NCI-H748 (cell line): ENCODE measurements at regions not wholly inside any gene's neighbourhood (a gene's known extent, or its start where the extent isn't known, plus 50 kb on each side); places are given as distances from the start of the nearest gene placed in this dataset.

Experiments
- DNase-seq: peaks from one replicate; lab custom pipeline; 2025; ENCODE audit not compliant: unreplicated experiment; lab: John Stamatoyannopoulos, UW

DNA sequence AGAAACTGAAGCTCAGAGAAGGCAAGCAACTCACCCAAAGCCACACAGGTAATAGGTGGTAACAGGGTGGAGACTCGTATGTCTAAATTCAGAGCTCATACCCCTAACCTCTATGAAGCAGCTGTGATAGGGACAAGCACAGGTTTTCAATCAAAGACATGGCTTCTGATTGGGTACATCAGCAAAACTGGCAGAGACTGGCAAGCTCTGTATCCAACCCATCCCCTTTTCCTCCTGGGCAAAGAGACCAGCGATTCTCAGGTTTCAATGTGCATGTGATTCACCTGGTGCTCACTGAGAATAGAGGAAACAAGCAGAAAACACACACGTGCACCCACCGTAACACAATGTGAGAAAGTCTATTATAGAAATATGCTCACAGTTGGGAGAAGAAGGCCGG, 153.0 kb downstream of the SMIM20 start:
- DNase-seq, result peak; percentile 14

DNA sequence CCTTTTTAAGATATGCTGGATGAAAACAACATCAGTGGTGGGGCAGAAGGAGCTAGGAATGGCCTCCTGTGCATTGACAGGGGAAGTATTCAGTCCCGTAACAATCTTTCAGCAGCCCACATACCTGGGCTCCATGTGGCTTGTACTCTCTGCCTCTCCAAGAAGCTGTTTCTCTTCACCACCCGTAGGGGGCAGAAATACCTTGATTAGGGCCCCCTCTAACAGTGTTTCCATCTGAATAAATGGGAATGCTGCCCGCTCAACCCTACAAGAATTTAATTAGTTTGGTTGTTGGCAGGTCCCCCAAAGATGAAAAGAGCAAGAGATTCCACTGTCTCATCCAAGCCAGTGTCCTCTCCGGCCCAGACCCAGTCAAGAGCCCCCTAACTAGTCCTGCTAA, 155.2 kb downstream of the SMIM20 start:
- DNase-seq, result peak; percentile 40

DNA sequence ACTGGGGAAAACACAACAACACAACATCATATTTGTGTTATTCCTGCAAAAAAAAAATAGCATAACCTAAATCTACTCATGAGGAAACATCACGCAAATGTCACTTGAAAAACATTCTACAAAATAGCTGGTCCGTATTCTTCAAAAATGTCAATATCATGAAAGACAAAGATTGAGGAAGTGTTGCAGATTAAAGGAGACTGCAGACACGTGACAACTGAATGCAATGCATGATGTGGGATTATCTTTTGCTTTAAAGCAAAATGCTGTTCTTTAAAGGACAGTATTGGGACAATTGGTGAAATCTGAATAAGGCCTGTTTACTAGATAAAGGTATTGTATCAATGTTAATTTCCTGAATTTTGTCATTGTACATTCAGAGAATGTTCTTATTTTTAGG, 157.7 kb downstream of the SMIM20 start:
- DNase-seq, result no peak

DNA sequence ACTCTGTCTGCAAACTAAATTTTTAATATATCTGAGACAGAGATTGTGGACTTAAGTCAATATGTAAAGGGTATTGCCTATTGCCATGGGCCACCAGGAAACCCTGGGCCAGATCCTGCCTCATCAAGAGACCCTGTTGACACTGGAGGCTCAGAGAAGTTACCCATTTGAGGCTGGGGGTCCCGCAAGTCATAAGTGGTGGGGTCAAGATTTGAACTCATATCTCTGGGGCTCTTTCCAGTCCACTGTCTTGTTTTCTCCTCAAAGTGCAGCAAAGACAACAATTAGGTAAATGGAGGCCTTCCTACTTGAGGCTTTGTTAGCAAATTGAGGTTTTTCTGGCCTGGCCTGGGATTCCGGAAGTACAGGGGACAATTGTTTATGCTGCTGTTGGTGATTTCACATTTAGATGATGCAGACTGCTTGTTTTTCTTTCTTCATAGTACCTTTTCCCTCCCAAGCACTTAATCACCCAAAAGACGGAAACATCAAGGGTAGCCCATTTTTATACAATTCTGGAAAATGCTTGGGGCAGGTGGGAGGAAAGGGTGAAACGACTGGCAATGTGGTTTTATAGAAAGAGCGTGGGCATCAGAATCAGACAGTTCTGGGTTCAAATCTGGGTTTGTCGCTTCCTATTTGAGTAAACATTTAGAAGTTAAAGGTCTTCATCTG, 160.0 kb downstream of the SMIM20 start:
- DNase-seq, result no peak

DNA sequence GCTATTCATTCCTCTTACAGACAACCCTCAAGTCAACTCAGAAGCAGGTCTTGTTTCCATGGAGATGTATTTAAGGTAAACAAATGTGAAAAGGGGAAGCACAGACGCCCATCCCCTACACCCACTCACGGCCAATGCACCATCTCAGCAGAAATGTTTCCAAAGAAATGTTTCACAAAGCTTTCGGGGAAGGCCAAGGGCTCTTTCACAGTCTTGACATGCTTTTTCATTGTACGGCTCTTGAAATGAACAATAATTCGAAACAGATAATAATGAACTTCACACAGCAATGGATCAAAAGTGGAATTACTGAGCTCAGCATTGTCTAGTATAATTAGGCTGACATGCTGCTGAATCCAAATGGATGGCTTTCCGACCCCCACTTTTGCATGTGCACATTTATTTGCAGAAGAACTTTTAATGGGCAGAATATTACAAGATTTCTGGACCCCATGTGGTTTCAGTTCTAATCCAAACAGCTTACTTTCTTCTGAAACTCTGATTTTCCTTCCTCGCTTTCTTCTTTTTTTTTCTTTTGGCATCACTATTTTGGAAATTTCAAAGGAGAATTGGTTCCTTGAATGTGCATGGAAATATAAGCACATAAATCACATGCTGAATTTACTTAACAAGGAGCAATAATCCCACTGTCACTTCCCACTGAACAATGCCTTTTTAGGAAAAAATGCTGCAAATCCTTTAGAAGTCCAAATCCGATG, 160.9 kb downstream of the SMIM20 start:
- DNase-seq, result no peak

DNA sequence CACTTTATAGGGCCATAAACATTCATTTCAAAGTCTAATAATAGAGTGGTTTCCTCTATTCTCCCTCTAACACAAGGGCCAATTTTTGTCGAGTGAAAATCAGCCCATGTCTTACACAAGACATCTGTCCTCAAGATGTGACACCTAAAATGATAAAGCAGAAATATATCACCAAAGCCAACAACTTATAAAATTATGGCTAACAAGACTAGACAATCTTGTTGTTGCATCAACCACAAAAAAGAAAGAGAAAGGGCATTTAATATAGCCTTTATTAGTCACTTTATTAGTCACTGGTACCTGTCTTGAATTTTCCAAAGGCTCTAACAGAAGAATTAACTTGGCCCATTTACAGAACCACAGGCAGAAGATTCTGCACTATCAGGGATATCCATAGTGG, 161.6 kb downstream of the SMIM20 start:
- no peak for DNase-seq

DNA sequence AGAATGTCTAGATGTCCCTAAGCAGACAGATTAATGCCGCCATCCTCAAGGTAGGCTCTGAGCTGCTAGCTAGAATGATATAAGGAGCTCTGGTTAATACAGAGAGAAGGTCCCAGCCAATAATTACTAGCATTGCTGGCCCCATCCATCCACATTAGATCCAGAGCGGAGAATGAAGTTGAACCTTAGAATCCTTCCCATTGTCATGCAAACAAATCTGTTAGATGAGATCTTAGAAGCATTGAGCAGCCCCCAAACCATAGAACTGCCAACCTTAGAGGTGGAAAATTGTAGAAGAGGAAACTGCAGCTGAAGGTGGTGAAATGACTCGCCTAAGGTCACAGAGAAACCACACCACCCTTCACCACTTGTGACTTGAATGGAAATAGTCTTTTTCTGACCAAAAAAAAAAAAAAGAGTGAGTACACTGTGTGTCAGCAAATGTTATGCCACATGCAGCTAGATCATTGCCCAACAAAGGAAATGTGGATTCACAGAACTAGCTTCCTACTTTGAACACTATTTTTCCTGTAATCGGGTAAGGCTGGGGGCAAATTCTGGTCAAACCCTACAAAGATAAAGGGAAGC, 162.1 kb downstream of the SMIM20 start:
- no peak for DNase-seq

DNA sequence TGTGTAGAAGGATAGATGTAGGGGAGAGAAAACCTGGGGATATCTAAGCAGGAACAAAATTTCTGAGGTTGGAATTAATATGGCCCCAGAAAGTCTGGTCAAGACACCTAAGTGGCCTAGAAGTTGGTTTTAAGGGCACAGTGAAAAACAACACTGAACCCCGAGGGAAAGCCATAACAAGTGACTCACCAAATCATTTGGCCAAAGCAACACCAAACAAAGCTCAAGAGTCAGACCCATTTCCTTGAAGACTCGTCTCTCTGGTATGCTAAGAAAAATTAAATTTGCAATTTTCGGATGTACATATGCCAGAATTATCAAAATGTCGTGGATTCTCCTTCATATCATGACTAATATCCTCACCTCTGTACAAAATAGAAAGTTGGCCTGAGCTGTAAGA, 162.9 kb downstream of the SMIM20 start:
- DNase-seq, result no peak

DNA sequence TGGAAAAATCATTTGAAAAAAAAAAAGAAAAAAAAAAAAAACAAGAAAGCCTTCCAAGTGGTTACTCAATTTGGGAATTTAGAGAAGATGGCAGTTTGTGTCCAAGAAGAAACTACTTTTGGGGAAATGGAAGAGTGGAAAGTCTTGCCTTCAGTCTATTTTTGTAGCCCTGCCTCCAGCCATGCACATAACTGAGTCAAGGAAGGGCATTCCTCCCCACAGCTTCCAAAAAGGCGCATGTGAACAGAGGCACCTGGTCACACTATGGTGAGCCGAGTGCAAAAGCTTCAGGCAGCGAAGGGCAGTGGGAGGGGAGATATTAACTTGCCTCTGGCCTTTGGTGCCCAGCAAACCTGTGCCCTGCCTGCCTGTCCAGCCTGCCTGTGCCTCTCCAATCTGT, 163.7 kb downstream of the SMIM20 start:
- no peak for DNase-seq

DNA sequence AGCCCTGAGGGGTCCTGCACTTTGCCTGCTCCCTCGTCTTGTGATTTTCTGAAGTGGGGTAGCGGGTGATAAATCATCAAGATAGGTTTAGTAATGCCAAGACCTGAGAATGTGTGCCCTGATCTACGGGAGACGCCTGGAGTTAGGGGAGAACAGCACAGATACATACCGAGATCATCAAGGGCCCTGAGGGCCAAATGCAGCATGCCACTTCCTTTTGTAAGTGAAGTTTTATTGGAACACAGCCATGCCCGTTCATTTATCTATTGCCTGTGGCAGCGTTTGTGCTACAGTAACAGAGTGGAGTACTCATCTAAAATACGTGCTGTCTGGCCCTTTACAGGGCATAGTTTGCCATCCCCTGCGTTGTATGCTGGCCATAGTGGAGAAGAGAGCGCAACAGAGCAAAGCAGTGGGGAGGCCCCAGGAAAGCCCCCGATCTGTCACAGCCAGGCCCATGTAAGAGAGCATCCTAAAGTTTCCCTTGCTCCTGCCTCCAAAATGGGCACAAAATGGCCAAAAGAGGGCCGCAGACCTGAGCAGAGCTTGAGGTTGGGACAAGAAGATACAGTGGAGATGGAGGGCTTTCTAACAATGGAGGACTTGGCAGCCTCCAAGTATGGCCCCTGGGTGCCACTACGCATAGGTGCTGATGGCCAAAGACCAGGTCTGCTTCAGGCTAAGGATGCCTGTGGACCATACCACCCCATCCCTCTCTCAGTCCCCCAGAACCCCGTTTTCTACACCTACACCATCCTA, 167.0 kb downstream of the SMIM20 start:
- DNase-seq, result no peak

DNA sequence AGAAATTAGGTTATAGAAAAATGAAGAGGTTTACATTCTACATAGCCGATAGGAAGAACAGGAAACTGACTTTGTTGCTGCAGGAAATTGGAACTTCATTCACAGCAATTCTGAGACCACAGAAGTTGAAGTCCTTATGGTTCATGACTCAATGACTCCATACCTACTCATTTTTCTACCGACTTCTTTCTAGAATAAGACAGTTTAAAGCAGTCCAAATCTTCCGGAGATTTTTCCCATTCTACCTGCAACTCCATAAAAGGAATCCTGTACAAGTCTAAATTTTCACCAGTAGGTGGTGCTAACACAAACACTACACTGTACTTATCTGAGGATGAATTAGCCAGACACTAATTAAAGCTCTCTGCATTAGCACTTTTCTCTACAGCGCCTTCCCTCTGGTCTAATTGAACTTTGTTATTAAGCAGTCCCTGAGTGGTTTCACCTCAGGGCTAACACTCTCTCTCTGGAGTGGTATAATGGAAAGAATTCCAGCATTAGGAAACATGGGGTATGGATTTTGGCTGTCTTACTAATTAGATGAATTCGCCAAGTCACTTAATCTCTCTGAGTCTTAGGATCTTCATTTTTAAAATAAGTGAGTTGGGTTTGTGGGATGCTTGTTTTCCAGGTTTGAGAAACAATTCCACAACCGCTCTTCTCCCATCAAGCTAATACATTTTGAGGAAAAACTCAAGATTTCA, 167.9 kb downstream of the SMIM20 start:
- peak; percentile 78 for DNase-seq

DNA sequence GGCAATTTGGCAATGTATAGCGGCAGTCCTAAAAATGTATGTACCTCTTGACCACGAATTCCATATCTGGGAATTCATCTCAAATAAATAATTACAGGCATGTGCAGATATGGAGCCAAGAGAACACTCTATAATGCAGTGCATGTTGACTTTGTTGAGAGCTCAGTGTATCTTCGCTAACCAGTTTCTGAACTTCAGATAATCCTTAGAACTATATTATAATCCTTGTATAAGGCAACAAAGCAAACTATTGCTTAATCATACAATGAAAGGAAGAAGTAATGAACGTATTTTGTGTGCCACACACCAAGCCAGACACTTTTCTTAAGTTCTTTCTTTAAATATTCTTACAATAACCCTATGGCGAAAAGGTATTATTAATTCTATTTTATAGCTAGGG, 168.5 kb downstream of the SMIM20 start:
- DNase-seq, result no peak

DNA sequence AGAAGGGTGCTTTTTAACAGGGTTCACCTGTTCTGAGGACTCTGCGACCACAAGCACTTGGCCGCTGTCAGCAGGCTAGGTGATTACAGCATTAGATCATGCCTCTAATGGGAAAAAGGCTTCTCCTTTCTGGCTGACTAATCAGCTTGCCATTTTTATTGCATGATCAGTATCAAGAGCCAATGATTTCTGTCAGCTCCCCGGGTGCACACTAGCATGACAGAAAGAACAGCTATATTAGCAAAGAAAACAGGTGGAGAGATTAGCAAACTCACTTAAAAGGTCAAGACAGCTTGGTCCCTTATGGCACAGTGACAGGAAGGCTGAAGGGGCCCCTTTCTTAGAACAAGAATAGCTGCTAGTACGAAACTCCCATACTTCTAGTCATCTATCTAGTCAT, 170.0 kb downstream of the SMIM20 start:
- DNase-seq, result no peak

DNA sequence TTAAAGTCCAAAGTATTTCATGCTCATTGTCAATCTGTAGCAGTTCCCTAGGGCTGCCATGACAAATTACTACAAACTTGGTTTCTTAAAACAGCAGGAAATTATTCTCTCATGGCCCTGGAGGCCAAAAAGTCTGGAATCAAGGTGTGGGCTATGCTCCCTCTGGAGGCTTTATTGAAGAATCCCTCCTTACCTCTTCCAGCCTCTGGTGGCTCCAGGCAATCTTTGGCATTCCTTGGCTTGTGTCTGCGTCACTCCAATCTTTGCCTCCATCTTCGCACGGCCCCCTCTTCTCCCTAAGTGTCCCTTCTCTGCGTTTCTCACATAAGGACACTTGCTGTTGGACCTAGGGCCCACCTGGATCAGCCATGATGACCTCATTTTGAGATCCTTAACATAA, 170.4 kb downstream of the SMIM20 start:
- no peak for DNase-seq

DNA sequence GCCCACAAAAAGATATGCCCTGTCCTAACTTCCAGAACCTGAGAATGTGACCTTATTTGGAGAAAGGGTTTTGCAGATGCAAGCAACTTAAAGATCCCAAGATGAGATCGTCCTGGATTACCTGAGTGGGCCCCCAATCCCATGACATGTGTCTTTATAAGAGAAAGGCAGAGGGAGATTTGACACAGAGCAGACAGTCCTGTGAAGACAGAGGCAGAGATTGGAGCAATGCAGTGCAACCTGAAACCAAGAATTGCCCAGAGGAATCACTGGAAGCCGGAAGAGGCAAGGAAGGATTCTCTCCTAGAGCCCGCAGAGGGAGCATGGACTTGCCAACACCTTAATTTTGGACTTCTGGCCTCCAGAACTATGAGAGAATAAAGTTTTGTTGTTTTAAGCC, 171.5 kb downstream of the SMIM20 start:
- DNase-seq, result no peak

DNA sequence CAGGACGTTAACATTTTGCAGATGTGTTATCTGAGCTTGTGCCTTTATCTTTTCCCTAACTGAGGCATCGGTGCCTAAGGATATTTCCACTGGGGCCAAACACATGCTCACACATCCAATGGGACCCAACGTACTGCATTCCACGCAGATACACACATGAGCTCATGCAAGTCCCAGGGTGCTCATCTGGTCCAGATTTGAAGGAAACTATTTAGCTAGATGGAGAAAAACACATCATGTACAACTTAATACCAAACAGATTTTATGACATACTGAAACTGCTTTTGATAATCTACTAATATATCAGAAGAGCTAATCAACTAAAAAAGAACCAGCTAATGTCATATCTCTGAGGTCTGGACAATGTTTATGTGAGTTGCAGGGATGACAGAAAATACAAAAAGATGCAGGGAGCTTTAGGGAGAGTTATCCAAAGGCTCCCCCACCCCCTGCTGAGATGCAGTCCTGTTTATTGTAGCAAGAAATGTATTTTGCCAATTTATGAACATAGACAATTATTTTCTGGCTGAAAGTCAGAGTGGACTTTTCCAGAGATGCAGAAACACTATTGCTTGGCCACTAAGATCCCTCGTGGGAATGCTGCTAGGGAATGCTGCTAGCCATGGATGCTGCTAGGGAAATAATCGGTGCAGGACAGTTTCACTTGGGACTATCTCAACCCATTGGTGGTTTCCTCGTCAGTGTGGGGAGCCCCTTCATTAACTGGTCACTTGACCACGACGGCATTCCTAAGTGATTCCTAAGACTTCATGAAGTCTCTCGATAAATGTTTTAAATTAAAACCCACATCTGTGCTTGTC, 172.8 kb downstream of the SMIM20 start:
- DNase-seq, result no peak

DNA sequence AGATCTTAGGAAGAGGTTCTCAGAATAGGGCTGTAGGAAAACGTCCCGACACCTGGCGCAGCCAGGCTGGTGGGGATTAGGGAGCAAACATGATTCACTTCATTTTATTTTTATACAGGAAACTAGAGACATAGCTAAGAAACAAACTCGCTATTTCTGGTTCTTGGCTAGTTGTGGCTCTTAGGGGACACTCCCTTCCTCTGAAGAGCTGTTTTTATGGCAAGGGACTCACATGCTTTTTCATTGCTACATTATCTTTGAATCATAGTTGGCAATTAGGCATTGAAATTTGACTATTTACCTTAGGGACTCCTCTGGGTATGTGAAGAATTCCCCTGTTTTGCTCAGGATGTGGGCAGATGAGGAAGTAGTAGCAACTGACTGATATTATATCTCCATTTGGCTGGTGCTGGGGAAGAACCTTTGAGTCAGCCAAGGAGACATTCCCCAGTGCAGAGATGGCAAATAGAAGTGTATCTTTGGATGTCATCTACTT, 174.5 kb downstream of the SMIM20 start:
- no peak for DNase-seq

DNA sequence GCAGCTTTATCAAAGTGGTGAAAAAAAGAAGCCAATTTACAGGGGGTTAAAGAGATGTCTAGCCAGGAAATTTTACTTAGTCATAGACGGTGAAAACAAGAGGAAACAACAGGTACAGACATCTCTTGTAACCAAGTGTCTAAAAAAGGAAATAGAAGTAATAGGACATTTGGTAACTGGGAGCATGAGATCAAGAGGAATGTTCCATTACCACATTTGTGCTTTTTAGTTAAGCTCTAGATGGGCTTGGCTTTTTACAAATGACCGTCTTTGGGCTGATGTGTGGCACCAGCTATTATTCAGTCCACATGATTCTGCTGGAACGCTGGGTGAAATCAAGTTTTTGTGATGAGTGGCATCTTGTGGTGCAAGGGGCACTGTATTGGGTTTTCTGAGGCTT, 179.5 kb downstream of the SMIM20 start:
- DNase-seq, result no peak

DNA sequence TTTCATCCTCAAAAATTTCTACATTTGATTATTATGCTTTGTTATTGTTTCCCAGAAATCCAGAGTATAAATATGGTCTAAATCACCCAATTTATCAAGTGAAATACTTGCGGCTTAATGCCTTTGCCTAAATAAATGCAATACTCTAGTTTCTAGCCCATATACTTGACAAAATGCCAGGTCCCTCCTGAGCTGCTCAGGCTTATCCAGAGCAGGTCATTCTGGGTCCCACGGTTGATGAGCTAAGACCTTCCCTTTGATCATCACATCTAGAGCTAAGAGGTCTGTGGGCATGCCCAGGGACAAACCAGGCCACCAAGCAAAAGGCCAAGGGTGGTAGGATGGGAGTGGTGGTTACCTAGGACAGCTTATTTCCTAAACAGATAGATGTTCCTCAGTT, 180.1 kb downstream of the SMIM20 start:
- DNase-seq, result no peak

DNA sequence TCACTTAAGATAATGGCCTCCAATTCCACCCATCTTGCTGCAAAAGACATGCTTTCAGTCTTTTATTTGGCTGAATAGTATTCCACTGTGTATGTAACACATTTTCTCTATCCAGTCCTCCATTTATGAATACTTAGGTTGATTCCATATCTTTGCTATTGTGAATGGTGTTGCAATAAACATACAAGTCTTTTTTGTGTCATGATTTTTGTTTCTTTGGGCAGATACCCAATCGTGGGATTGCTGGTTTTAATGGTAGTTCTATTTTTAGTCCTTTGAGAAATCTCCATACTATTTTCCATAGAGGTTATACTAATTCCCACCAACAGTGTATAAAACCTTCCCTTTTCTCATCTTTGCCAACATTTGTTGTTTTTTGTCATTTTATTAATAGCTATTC, 180.9 kb downstream of the SMIM20 start:
- no peak for DNase-seq
